Esophagus squamous epithelium (tissue), 4 donors: ENCODE measurements at regions not wholly inside any gene's neighbourhood (a gene's known extent, or its start where the extent isn't known, plus 50 kb on each side); places are given as distances from the start of the nearest gene placed in this dataset.

Source experiments
- CTCF ChIP-seq, 6 experiments: fragments of 450-650 bp in 4 of 6; fragments of 200-600 bp in 2 of 6; sonication (generic) in 2 of 6; IDR thresholded peaks; one replicate each; pipeline ENCODE4 v1.5.1; 2016 to 2019; ENCODE audit warnings: antibody characterized with exemption in 6 of 6, mild to moderate bottlenecking in 4 of 6, moderate library complexity in 4 of 6
- POLR2A ChIP-seq, 4 donors: fragments of 450-650 bp; IDR thresholded peaks; one replicate each; pipeline ENCODE4 v1.6.1; 2017; ENCODE audit warnings: antibody characterized with exemption in 4 of 4, mild to moderate bottlenecking in 4 of 4, moderate library complexity in 3 of 4

DNA sequence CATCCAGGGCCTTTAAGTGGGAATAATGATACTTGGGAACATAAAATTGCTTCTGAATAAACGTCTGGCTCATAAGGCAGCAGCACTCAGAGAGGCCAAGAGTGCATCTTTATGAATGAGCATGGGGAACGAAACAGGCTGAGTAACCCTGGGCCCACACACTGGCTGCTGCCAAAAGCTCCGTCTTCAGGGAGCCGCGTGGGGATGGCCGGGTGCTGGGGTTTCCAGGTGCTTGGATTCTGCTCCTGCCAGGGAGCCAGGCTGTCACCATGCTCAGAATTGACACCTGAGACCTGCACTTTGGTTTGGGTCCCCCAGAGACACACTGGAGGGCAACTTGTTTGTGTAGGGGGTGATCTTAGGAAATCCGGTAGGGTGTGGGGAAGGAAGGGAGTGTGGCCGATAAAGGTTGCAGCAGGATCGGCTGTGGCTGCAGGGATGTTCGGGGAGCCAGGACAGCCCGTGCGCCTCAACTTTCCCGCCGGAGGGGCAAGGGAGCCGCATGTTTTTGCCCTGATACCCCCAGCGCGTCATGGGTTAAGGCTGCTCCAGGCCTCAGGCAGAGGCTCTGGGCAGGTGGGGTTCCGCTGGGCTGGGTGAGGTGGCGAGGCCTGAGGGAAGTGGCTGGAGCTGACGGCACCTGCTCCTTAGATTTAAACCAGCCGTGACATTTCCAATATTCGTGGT is 101.8 kb downstream of the YTHDF1 start:
- no peak for TF ChIP-seq CTCF (IDR thresholded peaks at IDR 0.05)
- no peak for TF ChIP-seq POLR2A (IDR thresholded peaks at IDR 0.05)
